HG03095 (cell line): ENCODE measurements at regions not wholly inside any gene's neighbourhood (a gene's known extent, or its start where the extent isn't known, plus 50 kb on each side); places are given as distances from the start of the nearest gene placed in this dataset.
"Not testable (repeated sequence)": the region's sequence is repeated elsewhere in the genome, so short reads cannot be mapped to it uniquely, and the experiment has no call there.

ENCODE experiments used
- ATAC-seq: cut with Tn5 transposase; IDR thresholded peaks from one replicate; pipeline ENCODE4 v1.9.1; 2021; ENCODE audit warnings: moderate library complexity; ENCODE audit not compliant: unreplicated experiment

- no peak for ATAC-seq
Measured at GRCh38 chr2:175690113-175690837, 311.8 kb downstream of the LNPK start.

- no peak for ATAC-seq
Measured at GRCh38 chr2:175688243-175688642, 313.8 kb downstream of the LNPK start.

DNA sequence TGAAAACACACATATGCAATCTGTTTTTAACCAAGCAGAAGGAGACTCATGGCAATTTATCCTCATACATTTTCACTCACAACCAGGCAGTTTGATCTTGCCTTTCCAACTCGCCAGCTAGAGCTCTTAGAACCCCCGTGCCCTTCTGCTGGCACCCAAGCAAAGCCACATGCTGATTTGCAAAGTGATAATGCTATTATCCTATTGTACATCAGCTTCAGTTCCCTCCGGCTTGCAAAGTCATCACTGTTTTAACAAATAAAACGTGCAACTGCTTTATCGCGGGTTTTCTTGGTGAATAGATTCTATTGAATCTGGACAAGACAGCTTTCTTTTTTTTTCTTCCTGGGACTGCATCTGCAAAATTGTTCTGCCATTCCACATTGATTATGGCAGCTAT lies 314.6 kb downstream of the LNPK start:
- no peak for ATAC-seq

DNA sequence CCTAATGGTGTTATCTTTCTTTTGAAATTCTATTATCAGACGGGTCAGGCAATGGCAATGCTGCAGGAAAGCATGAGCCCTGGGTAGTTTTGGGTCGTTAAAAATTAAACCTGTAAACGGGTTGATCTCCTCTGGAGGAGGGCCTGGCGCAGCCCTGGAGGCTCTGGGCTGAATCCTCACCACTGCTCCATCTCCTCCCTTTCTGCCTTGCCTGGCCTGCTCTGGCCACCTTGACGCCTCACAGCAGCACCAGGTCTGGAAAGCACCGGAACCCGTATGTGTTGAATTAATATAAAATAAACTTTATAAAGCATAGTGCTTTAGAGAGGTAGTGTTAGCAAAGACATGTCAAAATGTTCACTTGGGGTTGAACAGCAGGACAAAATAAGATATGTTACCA lies 316.1 kb downstream of the LNPK start:
- no peak for ATAC-seq

- no peak for ATAC-seq
Measured at GRCh38 chr2:175684466-175684865, 317.6 kb downstream of the LNPK start.

DNA sequence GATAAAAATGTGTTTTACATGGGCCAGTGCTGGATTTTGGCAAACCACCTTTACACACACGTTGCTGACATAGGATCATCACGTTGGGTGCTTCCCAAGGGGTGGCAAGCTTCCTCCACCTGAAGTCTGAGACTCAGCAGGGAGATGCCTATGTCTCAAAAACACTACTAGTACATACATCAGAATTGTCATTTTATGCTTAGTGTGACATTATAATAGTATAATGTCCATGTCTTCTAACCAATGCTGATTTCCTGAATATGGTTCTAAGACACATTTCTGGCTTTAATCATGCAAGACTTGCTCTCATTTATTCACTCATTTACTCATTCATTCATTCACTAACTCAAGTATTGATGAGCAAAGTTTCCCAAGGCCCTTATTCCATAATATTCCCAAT lies 322.3 kb downstream of the LNPK start:
- ATAC-seq: no peak

DNA sequence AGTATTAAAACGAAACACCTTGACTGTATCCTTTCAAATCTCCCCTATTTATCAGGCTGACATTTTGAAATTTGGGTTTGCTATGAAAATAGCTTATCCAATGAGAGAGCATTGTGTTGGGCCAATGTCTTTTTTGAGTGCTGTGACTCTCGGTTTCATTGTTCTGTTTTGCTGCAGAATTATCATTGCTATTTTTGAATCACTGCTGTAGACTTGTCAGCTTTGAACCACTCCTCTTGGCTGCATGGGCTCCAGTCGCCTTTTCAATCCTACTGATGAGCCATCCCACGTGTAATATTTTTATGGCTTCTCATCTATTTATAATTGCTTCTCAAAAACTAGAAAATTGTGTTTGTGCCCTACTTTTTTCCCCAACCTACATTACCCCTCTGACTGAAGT lies 322.8 kb downstream of the LNPK start:
- no peak for ATAC-seq

DNA sequence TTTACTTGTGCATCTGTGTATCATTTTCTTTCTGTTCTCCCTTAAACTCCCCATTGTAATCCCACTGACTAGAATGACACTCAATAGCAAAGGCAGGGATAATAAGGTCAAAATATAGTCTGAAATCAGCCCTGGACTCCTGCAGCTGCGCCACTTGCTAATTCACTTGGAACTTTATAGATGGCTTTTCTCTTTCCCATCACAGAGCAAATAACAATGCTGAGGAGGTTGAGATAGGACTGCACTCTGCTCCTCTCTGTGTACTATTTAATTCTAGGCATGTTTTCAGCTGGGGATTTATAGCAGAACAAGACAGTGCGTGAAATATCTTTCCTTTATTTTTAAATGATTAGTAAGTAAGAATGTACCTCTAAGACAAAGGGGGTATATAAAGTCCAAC lies 324.2 kb downstream of the LNPK start:
- ATAC-seq: no peak

DNA sequence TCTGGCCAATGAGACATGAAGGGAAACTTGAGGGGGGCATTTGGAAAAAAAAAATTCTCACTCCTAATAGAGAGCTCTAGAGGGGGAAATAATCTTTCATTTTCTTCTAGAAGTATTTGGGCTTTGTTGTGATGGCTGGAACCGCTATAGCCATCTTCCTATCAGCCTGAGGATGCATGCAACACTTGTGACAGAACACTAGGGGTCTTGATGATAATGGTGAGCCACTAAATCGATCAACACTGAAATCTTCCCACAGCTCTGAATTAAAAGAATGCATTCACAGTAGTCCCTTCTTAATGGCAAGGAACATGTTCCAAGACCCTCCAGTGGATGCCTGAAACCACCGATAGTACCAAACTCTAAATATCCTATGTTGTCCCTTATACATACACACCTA lies 325.3 kb downstream of the LNPK start:
- no peak for ATAC-seq

DNA sequence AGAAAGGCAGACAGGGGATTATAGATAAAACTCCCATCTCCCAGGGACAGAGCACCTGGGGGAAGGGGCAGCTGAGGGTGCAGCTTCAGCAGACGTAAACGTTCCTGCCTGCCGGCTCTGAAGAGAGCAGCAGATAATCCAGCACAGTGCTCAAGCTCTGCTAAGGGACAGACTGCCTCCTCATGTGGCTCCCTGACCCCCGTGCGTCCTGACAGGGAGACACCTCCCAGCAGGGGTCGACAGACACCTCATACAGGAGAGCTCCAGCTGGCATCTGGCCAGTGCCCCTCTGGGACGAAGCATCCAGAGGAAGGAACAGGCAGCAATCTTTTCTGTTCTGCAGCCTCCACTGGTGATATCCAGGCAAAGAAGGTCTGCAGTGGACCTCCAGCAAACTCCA lies 333.3 kb downstream of the LNPK start:
- ATAC-seq: not testable (repeated sequence)

GRCh38 chr2:175662335-175662734 lies 339.7 kb downstream of the LNPK start:
- ATAC-seq: no peak

DNA sequence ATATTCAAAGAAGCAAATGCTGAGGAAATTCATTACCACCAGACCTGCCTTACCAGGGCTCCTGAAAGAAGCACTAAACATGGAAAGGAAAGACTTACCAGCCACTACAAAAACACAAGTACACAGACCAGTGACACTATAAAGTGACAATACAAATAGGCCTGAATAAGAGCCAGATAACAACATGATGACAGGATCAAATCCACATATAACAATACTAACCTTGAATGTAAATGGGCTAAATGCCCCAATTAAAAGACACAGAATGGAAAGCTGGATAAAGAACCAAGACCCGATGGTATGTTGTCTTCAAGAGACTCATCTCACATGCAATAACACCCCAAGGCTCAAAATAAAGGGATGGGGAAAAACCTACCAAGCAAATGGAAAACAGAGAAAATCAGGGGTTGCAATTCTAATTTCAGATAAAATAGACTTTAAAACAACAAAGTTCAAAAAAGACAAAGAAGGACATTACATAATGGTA lies 353.4 kb downstream of the LNPK start:
- no peak for ATAC-seq

DNA sequence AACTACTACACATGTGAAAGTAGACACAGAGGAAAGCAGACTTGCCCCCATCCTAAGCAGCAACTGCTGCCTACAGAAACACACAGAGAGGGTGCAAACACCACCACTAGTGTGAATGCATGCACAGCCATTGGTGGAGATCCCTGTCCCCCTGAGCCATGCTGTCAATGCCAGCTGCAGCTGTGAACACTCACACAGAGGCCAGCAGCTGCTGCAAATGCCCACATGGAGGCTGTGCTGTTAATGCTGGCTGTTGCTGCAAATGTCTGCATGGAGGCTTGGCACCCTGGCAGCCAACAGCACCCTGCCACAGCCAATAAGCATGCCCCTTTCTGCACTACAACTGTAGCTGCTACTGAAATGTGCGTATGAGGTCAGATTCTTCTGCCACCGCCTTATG lies 355.0 kb downstream of the LNPK start:
- no peak for ATAC-seq

DNA sequence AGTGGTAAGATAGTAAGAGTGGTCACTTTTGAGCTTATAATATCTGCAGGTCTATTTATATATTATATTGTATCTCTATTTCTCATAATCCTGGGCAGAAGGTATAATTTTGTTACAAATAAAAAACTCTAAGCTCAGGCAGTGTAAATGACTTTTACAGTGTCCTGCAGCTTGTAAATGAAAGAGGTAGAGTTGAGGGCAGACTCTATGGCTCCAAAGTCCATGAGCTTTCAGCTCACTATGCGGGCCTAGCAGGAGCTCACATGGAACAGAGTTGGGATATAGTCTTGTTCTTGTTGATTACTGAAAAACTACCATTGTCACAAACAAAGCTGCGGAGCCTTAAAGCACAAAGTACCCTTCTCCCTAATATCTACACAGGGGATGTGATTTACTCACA lies 361.4 kb downstream of the LNPK start:
- ATAC-seq: no peak

GRCh38 chr2:175633227-175633626 lies 368.8 kb downstream of the LNPK start:
- ATAC-seq: no peak

- ATAC-seq: no peak
Measured at GRCh38 chr2:175631245-175631623, 370.8 kb downstream of the LNPK start.

DNA sequence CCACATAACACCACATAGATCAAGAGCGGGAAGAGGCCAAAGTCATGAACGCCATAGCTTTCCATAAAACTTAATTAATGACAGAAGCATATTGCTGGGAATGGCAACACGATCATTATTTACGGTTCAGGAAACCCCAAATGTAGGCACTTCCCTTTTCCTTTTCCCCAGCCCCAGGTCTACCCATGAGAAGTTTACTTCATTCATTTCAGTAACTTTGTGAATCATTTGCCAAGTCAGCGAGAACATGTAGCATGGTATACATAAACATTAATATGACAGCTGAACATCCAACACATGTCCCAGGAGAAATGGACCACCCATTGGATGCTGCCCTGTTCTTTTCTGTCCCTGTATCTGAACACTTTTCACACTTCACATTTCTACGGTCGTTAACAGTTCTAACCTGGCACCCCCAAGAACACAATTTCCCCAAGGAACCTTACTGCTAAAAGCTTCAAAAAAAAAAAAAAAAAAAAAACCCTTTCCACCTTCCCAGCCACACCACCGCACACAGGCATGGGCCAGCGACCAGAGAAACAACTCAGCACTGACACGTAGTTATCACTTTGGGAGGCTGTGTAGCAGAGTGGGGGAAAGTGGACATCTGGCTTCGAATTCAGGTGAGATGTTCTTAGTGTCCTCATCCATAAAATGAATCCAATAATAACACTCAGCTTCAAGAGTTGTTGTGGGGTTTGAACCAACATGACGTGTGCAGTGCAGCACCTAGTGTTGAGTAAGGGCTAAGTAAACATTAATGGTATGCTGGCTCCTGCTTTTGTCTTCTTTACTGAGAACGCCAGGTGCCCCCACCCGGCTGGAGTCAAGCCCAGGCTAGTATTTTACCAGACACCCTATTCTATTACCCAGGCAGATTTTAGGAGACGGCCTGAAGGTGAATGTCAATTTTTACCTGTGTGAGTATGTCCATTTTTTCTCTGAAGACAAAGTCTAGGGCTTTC lies 371.5 kb downstream of the LNPK start:
- no peak for ATAC-seq

DNA sequence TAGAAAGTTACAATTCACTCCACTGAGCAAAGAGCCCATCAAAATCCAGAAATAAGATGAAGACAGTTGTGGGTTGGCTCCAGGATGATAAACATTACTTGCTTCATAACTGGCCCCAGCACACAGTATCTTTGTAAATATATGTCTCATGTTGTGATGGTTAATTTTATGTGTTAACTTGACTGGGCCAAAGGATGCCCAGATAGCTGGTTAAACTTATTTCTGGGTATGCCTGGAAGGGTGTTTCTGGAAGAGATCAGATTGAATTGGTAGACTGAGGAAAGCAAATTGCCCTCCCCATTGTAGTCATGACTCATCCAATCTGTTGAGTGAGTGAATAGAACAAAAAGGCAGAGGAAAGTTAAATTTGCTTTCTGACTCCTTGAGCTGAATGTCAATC lies 373.8 kb downstream of the LNPK start:
- ATAC-seq: no peak

- no peak for ATAC-seq
Measured at GRCh38 chr2:175627405-175627804, 374.7 kb downstream of the LNPK start.

DNA sequence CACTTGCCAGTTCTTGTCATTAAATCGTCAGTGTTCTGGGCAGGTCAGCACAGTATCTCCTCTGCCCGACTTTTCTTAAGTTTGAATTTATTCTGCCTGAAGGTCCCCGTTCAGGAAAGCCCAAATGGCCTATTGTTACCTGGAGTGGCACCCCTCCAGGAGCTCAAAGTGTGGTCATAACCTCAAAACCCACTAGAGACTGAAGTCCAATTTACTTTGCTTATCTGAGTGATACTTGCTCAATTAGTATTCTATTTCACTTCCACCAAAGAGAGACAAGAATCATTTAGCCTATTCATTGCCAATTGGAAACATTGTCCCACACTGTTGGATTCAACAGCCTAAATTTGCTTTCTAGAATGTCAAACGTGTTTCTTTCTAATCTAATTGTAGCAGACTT lies 375.3 kb downstream of the LNPK start:
- no peak for ATAC-seq

- no peak for ATAC-seq
Measured at GRCh38 chr2:175624785-175625184, 377.3 kb downstream of the LNPK start.

GRCh38 chr2:175624211-175624761 lies 377.8 kb downstream of the LNPK start:
- no peak for ATAC-seq
